Uterus (tissue), 3 donors: ENCODE measurements at regions not wholly inside any gene's neighbourhood (a gene's known extent, or its start where the extent isn't known, plus 50 kb on each side); places are given as distances from the start of the nearest gene placed in this dataset.

ENCODE experiments used
- DNase-seq, 2 donors: peaks; one replicate each; pipeline ENCODE4 v3.0.0-alpha.2; 2019 to 2020
- H3K27ac ChIP-seq, 2 donors: fragments of 200-600 bp; sonication (generic); 1 replicate in 1 of 2; 2 replicates in 1 of 2; pipeline ENCODE4 v1.5.1; 2016 to 2018
- H3K27me3 ChIP-seq, 2 donors: fragments of 200-600 bp; sonication (generic); one replicate each; pipeline ENCODE4 v1.5.1; 2018 to 2019; ENCODE audit warnings: control low read depth in 1 of 2
- H3K36me3 ChIP-seq, 2 donors: fragments of 200-600 bp; sonication (generic); one replicate each; pipeline ENCODE4 v1.5.1; 2019; ENCODE audit warnings: control low read depth in 1 of 2
- H3K4me1 ChIP-seq, 2 donors: fragments of 200-600 bp; sonication (generic); one replicate each; pipeline ENCODE4 v1.5.1; 2018 to 2019; ENCODE audit warnings: control low read depth in 1 of 2
- H3K4me3 ChIP-seq, 2 donors: fragments of 200-600 bp; sonication (generic); 1 replicate in 1 of 2; 2 replicates in 1 of 2; pipeline ENCODE4 v1.5.1; 2018 to 2019; ENCODE audit warnings: mild to moderate bottlenecking in 1 of 2
- H3K9me3 ChIP-seq, 2 donors: fragments of 200-600 bp; sonication (generic); one replicate each; pipeline ENCODE4 v1.5.1; 2019; ENCODE audit warnings: control low read depth in 1 of 2
- POLR2A ChIP-seq, 2 donors: fragments of 450-650 bp; IDR thresholded peaks; one replicate each; pipeline ENCODE4 v1.6.1; 2016; ENCODE audit warnings: antibody characterized with exemption in 2 of 2, mild to moderate bottlenecking in 1 of 2, moderate library complexity in 1 of 2
- intact Hi-C: fragments of 100-400 bp; cut with DNase I; formaldehyde crosslinking; loops from one replicate; pipeline ENCODE4 v1.15.1; 2023; ENCODE audit warnings: low total_unique reads
- TF ChIP-seq, protein P1 (sequence below), 4 experiments: fragments of 200-600 bp in 2 of 4; fragments of 450-650 bp in 2 of 4; sonication (generic) in 2 of 4; IDR thresholded peaks; one replicate each; pipeline ENCODE4 v1.5.1; 2016 to 2019; ENCODE audit warnings: antibody characterized with exemption in 4 of 4, mild to moderate bottlenecking in 2 of 4, moderate library complexity in 1 of 4
- donor health status: DM: yes; HTN: yes; CAD: no.

DNA sequence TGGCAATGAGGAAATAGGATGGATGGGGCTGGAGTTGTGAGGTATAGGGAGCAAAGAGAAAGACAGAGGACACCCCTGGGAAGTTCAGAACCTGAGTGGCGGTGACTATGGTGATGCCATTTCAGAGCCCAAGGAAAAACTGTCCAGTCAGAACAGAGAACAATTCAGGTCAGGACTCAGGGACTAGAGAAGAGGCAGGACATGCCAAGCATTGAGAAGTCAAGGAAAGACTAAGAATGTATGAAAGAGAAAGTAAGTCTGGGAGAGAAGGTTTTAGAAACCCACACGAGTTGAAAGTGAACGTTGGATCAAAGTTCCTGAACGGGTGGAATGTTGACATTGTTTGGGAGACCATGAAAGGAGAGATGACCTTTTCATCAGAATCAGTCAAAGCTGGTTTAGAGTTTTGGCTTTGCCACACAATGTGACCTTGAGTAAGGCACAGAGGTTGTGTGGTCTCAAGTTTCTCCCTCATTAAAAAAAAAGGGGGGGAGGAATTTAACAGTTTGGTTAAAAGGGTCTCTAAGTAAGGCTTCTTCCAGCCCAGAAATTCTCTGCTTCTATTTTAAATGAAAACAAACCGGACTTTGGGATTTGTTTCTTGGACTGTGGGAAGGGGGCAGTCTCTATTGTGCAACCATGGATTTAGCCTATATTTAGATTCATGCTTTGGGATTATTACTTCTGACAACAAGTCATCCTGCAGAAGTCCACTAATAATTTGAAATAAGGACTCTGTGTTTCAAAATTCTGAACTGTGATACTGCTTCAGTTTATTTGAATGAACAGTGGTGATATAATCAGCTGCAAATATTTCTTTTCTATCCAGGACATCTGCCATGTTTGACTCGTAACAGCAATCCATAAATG is 315.9 kb upstream of the TBL1XR1 start:
- peak overlapping the region in 1 of 2 donors; percentile 30 for H3K27ac ChIP-seq

DNA sequence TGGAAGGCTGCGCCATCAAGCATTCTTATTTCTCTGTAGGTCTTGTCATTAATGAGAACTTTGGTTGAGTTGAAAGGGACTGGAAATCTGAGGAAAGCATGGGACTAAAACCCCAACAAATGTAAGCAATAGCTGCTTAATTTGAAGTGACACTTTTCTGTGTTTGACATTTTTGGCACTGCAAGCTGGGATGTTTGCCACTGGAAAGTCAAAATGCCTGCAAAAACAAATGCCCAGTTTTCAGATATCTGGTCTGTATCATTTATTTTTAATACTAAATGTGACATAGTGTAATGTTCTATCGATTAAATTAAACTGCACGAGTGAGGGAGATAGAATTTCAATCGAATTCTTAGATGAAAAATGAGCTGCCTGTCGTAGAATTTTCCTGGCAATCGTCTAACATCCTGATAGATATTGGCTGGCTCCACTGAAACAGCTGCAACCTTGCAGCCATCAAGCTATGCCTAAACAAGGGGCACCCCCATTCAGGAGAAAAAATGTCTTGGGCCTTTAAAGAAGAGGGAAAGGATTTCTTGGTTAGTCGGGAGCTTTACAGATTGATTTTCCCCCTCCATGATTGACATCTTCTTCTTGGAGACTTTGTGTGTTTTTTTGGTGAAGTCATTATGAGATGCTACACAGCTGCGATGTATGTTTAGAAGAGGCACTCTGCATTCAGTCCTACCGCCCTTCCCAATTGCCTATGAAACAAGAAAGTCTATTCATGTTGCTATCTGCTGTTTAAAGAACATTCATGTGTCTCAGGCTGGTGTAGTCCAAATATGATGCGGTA is 316.7 kb upstream of the TBL1XR1 start:
- H3K4me1 ChIP-seq = no peaks in the 10 kb centered on the region
- H3K9me3 ChIP-seq = no peaks in the 10 kb centered on the region
- TF ChIP-seq, protein P1, sequence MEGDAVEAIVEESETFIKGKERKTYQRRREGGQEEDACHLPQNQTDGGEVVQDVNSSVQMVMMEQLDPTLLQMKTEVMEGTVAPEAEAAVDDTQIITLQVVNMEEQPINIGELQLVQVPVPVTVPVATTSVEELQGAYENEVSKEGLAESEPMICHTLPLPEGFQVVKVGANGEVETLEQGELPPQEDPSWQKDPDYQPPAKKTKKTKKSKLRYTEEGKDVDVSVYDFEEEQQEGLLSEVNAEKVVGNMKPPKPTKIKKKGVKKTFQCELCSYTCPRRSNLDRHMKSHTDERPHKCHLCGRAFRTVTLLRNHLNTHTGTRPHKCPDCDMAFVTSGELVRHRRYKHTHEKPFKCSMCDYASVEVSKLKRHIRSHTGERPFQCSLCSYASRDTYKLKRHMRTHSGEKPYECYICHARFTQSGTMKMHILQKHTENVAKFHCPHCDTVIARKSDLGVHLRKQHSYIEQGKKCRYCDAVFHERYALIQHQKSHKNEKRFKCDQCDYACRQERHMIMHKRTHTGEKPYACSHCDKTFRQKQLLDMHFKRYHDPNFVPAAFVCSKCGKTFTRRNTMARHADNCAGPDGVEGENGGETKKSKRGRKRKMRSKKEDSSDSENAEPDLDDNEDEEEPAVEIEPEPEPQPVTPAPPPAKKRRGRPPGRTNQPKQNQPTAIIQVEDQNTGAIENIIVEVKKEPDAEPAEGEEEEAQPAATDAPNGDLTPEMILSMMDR (IDR thresholded peaks at IDR 0.05) = no peak
- TF ChIP-seq POLR2A (IDR thresholded peaks at IDR 0.05) = no peak
- H3K27me3 ChIP-seq = no peaks in the 10 kb centered on the region
- no peak for DNase-seq
- H3K4me3 ChIP-seq = no peak overlapping the region
- H3K27ac ChIP-seq = no peak overlapping the region
- intact Hi-C loops = no loop called here
- H3K36me3 ChIP-seq = no peaks in the 10 kb centered on the region

More for the DNA sequence above, 315.9 kb upstream of the TBL1XR1 start:
- Histone ChIP-seq H3K27me3 (no peaks in the 10 kb centered on the region), H3K4me1 (no peaks in the 10 kb centered on the region), H3K4me3 (no peak overlapping the region), H3K36me3 (no peaks in the 10 kb centered on the region), H3K9me3 (no peaks in the 10 kb centered on the region)
- intact Hi-C loops = no loop called here
- TF ChIP-seq, protein P1 (IDR thresholded peaks at IDR 0.05) = no peak
- no peak for TF ChIP-seq POLR2A (IDR thresholded peaks at IDR 0.05)
- no peak for DNase-seq

DNA sequence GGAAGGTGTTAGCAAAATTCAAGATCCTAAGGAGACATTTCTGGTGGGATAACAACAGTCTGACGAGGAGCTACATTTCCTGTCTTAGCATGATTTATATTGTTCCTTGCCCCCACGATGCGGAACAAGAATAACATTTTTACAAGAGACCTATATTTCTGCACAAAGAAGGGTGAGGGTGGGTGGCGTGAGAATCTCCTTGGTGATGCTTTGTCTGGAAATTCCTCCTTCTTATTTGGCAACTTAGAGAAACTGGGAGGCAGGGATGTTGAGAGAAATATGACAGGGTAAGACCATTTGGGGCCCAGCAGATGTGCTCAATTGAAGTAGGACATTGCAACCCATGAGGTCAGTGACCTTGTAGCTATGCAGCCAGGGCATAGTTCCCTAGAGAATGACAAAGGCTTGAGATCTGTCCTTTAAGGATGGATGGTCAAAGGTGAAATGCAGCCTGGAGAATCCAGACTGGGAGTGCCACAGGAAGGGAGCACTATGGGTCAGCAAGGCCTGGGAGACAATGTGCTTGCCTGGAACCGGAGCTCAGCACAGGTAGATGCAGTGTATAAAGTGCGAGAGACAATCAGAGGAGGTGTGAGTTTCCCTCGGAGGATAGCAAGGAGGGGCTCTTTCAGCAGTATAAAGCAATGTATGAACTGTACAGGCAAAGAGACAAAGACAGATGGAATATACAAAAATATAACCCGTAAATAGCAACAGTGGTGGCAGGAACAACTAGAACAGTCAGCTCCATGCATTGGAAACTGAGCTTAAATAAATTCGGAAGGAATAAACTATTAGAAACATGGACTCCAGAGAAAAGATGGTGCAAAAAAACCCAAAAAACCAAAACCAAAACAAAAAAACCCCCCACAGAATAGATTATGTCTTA is 317.6 kb upstream of the TBL1XR1 start:
- Histone ChIP-seq H3K27me3 (no peaks in the 10 kb centered on the region), H3K4me1 (no peaks in the 10 kb centered on the region), H3K36me3 (no peaks in the 10 kb centered on the region), H3K27ac (no peak overlapping the region), H3K4me3 (no peak overlapping the region), H3K9me3 (no peaks in the 10 kb centered on the region)
- no peak for DNase-seq
- TF ChIP-seq, protein P1 (IDR thresholded peaks at IDR 0.05) = no peak
- no peak for TF ChIP-seq POLR2A (IDR thresholded peaks at IDR 0.05)
- intact Hi-C loops = no loop called here

DNA sequence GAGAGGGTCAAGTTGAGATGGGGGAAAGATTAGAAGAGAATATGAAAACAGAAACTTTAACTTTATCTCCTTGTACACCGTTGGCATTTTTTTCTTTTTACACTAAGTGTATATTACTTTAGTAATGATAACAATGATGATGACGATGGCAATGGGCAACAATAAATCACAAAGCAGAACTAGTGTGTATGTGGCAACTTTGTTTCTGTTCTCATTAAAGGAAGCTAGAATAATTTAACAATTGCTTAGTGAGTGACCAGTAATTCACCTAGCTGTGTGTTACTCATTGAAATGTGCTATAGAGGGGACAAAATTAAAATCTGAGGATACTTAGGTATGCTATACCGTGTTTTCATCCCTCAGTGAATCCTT is 318.5 kb upstream of the TBL1XR1 start:
- no peak for DNase-seq
- peak overlapping the region; percentile 2 to 70 for H3K27ac ChIP-seq
- H3K4me3 ChIP-seq = no peak overlapping the region
- no peaks in the 10 kb centered on the region for H3K36me3 ChIP-seq
- TF ChIP-seq POLR2A (IDR thresholded peaks at IDR 0.05) = no peak
- no peaks in the 10 kb centered on the region for H3K9me3 ChIP-seq
- intact Hi-C loops = no loop called here
- no peaks in the 10 kb centered on the region for H3K27me3 ChIP-seq
- no peaks in the 10 kb centered on the region for H3K4me1 ChIP-seq
